ENCODE measurements at regions not wholly inside any gene's neighbourhood (a gene's known extent, or its start where the extent isn't known, plus 50 kb on each side); places are given as distances from the start of the nearest gene placed in this dataset.
A peak's percentile ranks its signal among the peaks of the same experiment; 100 is the strongest.
"Not testable (repeated sequence)": the region's sequence is repeated elsewhere in the genome, so short reads cannot be mapped to it uniquely, and the experiment has no call there.

- peak; percentile 43 for DNase-seq
These were observed 82.0 kb upstream of the HAPLN1 start for GRCh38 chr5:83802686-83803085.

- DNase-seq, result no peak
These were observed 79.5 kb upstream of the HAPLN1 start for GRCh38 chr5:83800201-83800600.

DNA sequence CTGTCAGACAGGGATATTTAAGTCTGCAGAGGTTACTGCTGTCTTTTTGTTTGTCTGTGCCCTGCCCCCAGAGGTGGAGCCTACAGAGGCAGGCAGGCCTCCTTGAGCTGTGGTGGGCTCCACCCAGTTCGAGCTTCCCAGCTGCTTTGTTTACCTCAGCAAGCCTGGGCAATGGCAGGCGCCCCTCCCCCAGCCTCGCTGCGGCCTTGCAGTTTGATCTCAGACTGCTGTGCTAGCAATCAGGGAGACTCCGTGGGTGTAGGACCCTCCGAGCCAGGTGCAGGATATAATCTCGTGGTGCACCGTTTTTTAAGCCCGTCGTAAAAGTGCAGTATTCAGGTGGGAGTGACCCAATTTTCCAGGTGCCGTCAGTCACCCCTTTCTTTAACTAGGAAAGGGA, 78.4 kb upstream of the HAPLN1 start:
- DNase-seq, result not testable (repeated sequence)

- DNase-seq, result no peak
These were observed 68.7 kb upstream of the HAPLN1 start for GRCh38 chr5:83789371-83789770.

GRCh38 chr5:83787631-83788030, 67.0 kb upstream of the HAPLN1 start:
- DNase-seq, result peak; percentile 24

DNA sequence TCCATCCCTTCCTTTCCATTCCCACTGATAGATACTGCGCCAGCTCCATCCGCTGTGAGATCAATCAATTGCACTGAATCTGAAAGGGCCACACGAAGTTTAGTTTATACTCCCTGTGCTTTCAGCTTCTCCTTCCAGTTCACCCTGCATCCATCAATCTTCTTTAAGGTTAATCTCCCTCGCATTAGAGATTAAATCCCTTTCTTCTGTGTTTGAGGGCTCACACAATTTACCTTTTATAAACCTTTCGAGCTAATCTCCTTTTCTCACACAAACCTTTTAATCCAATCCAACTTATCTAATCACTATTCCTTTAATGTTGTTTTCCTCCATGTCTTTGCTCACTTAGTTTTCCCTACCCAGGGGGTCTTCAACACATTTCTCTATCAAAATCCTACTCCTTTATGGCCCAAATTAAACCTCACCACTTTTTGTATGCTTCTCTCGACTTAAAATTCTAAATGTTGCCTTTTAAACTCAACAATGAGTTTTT, 64.6 kb upstream of the HAPLN1 start:
- no peak for DNase-seq

DNA sequence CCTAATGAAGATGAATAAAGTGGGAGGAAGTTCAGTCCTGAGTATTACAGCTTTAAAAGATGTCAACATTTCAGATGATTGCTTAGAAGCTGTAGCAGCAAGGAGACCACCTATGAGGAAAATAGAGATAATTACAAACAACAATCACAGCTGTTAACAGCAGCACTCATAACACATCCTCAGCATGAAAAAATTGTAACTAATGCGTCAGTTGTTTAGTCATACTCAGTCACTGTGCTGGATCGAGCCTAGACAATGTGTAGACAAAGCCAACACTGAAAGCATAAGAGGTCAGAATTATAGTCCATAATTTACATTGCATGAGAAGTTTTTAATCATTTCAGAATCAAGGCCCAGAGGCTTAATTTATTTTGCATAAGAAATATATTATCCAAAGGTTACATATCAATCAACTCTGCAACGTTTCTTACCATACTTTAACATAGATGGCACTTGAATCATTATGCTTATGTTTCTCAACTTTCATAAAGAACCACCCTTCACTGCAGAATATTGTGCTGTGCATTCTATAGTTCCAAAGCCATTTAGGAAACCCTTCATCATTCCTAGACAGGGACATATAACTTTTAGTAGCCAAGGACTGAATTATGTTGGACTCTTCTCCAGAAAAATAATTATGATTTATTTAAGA, 60.2 kb upstream of the HAPLN1 start:
- DNase-seq, result no peak

- DNase-seq, result peak; percentile 13
These were observed 57.2 kb upstream of the HAPLN1 start for GRCh38 chr5:83777856-83778255.

- no peak for DNase-seq
These were observed 55.9 kb upstream of the HAPLN1 start for GRCh38 chr5:83776437-83777031.

All from fibroblast of skin of back (primary cell).